HG02884 (cell line): ENCODE measurements at regions not wholly inside any gene's neighbourhood (a gene's known extent, or its start where the extent isn't known, plus 50 kb on each side); places are given as distances from the start of the nearest gene placed in this dataset.

Source experiments
- ATAC-seq: cut with Tn5 transposase; IDR thresholded peaks from one replicate; pipeline ENCODE4 v1.9.1; 2021; ENCODE audit warnings: mild to moderate bottlenecking, moderate library complexity; ENCODE audit not compliant: unreplicated experiment

DNA sequence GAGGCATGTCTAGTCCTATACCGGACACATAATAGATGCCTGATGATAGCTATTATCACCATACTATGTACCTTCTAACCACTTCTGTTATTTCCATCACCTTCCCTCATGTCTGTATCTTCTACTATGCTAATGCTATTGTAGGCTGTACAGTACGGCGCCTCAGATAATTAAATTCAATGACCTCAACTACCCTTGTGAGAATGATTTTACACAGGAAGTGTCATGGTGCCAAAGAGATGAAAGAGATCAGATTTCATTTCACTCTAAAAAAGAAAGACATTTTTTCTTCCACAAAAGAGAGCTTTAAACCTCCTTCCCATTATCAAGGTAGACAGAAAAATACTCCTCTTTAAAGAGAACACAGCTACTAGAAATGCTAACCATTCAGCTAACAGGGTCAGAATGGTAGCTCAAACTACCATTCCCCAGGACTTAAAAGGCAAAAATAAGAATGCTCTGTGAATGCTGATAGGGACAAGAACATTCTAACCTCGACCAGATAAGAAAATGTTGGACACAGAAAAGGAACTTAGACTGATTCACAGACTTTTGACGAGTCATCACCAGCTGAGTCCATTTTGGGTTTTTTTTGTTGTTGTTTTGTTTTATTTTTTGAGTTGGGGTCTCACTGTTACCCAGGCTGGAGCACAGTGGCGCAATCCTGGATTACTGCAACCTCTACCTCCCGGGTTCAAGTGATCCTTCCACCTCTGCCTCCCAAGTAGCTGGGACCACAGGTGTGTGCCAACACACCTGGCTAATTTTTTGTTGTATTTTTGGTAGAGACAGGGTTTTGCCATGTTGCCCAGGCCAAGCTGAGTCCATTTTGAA, 99.2 kb upstream of the RAPGEF2 start:
- ATAC-seq, result no peak

DNA sequence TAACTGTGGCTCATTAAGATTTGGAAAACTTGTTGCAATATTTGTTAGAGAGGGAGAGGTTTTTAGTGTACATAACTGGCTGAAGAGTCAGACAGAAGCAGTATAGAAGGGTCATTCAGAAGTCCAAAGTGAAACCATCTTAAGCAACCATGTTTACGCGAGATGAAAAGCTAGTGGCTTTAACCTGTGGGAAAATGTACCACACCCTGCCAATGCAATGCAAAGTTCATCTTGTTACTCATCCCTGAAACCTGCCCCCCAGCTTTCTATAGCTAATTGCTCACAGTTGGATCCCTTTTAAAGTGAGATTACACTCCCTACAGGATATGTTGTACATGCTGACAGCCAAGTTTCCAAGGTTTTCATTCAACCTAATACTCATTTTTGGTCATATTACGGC, 96.7 kb upstream of the RAPGEF2 start:
- no peak for ATAC-seq

DNA sequence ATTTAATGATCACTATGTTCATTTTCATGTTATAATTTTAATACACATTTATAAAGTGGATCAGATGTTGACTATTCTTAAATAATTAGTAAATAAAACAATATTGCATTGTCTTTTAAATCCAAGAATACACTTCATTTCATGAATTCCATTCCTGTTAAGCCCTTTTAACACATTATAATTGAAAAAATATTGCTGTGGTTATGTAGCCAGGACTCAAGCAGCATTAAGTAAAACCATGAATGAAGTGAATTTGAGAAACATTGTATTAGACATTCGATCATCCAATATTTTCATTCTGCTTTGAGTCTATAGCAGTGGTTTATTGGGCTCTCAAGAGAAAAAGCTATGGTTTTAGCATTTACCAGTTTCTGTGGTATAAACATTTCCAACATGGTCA, 94.2 kb upstream of the RAPGEF2 start:
- no peak for ATAC-seq

DNA sequence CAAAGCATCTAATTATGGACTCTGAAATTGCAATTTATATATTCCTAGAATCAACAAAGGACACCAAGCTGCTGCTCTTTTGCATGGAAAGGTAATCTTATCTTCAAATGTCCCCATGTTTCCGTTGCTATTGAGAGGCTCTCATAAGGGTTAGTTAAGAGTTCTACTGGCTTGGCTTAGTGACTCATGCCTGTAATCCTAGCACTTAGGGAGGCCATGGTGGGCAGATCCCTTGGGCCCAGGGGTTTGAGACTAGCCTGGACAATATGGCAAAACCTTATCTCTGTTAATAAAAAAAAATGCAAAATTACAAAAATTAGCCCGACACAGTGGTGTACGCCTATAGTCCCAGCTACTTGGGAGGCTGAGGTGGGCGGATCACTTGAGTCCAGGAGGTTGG, 93.4 kb upstream of the RAPGEF2 start:
- ATAC-seq, result no peak

DNA sequence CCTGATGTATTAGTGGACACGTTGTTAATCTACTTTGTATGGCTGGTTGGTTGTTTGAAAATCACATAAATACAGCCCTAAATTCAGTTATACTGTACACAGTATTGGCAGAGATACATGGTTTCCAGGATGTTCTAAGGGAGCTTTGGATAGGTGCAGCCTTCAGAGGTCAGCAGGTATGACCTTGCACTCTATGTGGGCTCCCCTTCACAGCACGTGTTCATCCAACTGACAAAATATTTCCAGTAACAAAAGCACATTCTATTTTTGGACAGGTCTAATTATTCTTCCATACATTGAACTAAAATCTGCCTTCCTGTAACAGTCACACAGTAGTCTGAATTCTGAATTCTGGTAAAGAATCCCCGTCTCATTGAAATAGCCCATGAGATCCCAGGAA, 92.8 kb upstream of the RAPGEF2 start:
- ATAC-seq, result no peak

DNA sequence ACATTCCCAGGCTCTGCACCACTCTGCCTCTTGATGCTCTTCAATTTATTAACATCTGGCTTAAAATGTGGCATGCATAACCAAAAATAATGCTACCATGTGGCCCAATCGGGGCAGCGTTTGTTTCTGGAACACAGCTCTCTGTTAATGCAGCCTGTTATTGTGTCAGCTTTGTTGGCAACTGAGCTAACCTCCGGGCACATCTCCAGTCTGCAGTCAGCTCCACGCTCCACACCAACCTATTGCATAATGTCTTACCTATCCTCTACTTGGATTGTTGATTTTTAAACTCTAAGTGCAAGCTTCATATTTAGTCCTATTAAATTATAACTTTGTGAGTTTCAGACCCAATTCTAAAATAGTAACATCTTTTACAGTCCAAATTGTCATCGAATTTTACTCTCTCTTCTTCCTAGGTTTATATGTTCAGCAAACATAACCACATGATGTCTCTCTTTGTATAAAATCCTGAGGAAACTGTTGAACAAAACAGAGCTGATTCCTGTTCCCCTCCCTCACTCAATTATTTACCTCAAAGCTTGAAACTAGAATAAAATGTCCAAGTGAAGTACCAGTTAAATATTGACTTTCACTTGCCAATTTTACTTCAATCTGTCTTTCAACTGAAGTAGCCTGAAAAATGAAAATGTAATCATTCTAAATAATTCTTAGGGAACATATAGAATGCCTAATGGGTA, 92.2 kb upstream of the RAPGEF2 start:
- no peak for ATAC-seq

DNA sequence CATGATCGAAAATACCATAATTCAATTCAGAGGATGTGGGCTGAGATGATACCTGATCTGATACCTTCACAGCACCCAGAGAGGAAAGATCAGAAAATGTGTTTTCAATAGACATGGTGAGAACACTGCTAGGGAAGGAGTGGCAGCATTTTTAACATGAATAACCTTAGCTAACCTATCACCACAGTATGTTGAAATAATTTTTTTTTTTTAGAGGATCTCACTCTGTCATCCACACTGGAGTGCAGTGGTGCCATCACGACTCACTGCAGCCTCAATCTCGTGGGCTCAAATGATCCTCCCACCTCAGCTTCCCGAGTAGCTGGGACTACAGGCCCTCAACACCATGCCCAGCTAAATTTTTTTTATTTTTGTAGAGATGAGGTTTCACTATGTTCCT, 90.5 kb upstream of the RAPGEF2 start:
- no peak for ATAC-seq

DNA sequence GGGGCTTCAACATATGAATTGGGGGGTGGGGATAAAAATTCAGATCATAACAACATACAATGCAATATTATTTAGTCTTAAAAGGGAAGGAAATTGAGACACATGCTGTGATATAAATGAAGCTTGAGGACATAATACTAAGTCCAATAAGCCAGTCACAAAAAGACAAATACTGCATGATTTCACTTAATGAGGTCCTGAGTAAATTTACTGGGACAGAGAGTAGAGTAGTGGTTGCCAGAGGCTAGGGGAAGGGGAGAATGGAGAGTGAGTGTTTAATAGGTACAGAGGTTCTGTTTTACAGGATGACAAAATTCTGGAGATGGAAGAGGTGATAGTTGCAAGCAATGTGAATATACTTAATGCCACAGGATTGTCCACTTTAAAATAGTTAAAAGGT, 89.2 kb upstream of the RAPGEF2 start:
- ATAC-seq, result no peak

DNA sequence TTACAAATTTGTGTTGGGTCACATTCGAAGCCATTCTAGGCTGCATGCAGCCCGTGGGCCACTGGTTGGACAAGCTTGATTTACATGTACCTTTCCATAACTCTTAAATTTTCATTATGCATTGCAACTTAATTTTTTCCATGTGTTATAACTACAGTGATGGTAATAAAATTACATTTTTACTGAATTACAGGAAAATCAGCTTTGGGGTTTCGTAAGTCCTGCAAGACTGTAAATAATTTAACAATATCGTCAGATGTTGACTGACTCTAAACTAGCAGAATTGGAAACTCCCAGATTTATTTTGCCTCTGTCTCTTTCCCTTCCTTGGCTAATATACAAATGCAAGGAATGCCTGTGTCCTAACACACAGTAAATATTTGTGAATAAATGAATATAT, 88.0 kb upstream of the RAPGEF2 start:
- ATAC-seq, result no peak

DNA sequence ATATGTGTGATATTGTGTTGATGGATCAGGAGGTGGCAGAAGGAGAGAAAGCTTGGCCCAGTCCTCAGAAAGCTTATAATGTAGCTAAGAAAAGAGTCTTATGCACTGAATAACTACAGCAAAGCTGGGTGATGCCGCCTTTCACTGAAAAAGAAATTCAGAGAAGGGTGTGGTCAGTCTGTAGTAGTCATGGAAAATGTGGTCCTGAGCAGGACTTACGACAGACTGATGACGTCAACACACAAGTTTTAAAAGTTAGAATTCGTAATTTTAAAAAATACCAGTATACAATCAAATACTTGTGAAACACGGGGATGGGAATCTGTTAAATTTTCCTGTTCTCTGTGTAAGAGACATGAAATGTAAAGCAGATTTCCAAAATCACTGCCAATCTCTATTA, 87.0 kb upstream of the RAPGEF2 start:
- no peak for ATAC-seq

DNA sequence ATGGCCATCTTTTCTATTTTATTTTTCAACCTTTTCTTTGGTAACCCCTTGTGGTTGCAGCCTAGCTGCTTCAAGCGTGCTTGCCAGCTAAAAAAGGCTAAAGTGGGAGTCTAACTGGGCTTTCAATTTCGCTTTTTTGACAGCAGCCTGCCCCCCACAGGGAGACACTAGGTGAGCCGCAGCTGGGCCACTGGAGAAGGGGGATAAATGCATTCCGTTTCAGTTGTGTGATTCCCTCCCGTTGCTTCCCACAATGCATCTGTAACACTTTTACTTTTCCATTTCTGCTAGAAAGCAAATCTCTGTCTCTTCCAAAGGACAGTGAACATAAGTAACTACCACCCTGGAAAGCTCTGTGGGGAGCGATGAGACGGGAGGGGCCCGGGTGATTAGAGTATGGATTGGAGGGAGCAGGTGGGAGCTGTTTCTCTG, 86.3 kb upstream of the RAPGEF2 start:
- ATAC-seq, result no peak

DNA sequence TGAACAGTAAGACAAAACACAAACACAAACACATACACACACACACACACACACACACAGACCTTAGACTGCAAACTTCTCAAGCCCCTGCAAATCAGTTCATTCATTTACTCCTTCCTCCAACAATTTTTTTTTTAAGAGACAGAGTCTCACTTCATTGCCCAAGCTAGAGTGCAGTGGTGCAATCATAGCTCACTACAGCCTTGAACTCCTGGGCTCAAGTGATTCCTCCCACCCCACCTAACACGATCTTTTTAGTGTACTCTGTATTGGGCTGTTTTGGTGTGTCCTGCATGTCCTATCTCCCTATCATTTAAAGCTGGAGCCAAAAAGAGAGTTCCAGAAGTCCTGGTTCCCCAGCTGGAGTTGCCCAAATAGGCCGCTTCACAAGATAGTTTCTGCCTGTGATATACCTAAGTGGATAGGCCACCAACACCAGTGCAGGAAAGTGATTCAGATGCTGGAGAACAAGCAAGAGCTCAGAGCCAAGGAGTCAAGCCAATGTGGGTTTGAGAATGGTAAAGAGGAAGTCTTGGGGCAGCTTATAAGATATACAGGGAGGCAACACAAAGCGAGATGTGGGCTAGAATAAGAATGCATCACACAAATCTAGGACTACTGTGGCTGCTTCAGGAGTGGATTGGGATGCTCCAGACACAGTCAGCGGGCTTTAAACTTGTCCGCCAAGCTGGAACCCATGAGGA, 85.4 kb upstream of the RAPGEF2 start:
- peak; percentile 28 for ATAC-seq

DNA sequence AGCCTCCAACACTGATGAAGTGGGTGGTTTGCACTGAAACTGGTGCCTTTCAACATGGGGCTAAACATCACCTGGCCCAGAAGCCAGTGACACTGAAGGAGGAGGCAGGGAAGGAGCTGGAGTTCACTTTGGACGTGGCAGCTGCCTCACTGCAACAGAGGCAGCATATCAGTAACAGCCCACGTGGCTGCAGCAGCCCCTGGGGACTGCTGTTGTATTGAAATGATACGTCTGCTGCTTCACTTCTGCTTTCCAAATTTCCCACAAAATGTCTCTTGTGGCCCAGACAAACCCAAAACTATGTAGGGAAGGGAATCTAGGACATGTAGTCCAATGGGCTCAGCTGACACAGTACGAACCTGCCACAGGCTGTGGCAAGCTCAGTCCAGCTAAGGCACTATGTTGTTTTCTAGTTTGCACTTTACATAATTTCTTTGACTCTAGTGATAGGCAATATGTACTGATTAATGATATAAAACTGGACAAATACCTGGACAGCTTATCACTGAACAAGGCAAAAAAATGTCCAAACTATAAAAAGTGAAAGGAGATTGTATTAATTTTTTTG, 84.7 kb upstream of the RAPGEF2 start:
- peak; percentile 95 for ATAC-seq

DNA sequence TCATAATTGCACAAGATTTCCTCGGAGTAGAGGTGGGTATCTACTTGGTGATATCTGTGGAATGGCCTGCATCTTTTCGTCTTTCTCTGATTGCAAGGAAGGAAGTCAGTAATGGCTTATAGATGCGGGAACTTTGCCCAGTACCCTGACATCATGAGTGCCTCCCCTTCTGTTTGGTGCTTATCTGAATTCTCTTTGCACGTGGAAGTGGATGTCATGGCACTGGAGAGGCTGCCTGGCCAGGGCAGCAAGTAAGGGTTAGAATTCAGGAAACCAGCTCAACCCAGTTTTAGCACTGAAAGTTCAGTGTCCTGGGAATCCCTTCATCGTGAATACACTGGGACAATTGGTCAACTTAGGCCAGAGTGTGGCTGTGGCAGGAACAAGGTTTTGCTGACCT, 83.5 kb upstream of the RAPGEF2 start:
- no peak for ATAC-seq

DNA sequence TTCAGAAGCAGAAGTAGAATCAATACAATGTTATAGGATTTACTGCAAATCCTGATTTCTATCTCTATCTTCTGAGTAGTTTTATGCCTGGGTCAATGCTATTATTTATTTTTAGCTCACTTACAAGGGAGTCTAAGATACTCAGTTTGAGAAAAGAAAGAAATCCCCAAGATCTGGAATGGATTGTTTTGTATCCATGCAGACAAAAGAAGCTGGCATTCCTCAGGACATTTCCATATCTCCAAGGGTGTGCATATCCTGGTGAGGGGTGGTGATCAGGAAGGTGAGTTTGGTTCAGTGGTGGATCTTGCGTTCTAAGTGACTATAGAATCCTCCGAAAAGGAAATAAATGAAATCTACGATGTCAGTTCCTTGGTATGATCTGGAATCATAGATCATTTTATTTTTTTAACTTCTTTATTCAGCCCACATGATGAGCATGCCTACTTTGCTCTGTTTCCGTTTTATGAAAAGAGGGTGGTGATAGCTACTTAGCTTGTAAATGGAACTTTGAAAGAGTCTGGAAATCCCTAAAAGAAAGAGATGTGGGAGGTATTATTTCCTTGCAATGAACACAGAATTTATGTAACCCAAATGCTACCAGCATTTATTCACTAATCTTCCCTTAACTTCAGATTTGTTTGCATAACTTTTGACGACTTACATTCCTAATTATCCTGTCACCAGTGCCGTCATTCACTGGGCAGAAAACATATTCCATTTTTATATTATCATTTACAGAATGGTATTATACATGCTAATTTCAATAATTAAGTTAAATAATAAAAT, 81.1 kb upstream of the RAPGEF2 start:
- ATAC-seq, result no peak

DNA sequence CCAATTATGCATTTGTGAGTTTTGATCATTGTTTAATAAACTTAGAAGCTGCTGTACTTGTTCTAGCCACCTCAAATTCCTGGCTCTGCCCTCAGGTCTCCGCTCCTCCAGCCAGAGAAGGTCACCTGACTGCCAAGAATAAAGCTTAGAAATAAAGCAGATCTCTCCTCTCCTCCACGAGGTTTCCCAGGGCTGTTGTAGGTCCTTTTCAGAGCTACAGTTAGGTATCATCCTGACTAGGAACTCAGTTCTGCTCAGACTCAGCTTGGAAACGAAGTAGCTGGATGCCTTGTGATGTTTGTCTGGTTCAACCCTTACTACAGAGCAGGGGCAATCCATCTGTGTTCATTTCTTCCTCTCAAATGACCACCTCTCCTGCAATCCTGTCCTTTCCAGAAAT, 79.1 kb upstream of the RAPGEF2 start:
- ATAC-seq, result no peak

DNA sequence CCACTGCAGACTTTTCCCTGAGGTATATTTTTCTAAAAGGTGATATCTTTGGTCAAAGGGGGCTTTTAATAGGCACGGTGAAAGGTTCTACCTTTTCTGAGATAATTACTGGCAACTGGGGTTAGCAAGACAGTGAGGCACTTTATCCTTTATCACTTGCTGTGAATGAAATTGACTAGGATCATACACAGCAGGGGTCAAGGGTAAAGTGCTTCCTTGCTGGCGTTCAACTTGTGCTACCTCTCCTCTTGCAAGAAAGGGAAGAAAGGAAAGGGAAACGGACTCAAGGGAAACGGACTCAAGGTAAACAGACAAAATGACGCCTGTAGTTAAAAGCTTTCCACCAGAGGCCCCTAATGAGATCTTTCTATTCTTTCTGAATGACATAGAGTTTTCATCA, 78.6 kb upstream of the RAPGEF2 start:
- no peak for ATAC-seq

DNA sequence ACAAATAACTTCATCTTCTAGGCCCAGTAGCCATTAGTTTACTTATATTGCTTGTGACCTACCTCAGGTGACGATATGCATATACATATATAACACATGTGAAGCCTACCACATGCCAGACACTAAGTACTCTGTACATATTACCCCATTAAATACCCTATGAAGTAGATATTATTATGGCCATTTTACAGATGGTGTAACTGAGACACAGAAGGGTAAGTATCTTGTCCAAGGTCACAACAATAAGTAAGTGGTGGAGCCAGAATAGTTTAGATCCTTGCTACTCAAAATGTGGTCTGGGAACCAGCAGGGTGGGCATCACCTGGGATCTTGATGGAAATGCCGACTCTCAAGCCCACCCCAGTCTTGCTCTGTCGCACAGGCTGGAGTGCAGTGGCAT, 78.1 kb upstream of the RAPGEF2 start:
- no peak for ATAC-seq

DNA sequence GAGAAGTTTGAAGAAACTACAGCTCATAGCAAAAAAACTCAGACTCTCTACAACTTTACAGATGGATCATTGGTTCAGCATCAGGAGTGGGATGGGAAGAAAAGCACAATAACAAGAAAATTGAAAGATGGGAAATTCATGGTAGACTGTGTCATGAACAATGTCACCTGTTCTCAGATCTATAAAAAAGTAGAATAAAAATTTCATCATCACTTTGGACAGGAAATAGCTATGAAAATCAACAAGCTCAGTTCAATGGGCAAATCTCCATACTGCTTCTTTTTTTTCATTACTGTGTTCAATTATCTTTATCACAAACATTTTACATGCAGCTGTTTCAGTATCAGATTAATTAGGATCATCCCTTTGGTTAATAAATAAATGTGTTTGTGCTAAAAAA, 76.5 kb upstream of the RAPGEF2 start:
- no peak for ATAC-seq

DNA sequence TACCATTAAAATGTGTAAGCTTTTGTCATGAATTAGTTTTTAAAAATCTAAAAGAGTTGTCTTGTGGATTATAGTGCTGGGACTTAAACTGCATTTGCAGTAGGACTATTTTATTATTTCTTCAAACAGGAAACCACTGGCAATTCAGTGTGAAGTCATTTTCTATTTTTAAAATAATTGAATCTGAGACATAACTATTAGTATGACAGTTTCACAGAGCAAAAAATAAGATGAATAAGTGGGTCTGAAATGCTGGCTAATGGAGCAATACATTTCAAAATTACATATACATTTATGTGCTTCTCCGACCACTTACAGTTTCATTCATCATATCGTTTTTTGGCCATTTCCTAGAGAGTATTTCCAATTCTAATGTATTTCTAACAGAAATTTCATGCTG, 75.3 kb upstream of the RAPGEF2 start:
- peak; percentile 63 for ATAC-seq

DNA sequence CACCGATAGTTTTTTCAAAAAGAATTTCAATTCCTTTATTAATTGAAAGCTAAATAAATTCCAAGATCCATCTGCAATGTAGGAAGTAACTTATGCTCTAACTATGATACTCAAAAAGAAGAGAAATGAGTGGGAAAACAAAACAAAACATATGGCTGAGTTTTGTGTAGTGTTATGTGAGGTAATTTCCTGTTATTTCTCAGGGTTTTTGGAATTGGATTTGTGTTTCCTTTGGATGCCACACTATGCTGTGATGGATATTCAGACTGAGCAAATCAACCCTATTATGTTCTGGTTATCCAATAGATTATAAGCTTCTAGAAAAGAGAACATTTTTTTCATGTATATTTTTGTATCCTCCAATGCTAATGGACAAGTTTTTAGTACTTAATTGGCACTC, 73.4 kb upstream of the RAPGEF2 start:
- no peak for ATAC-seq
